OCI-LY1 (cell line): ENCODE measurements at regions not wholly inside any gene's neighbourhood (a gene's known extent, or its start where the extent isn't known, plus 50 kb on each side); places are given as distances from the start of the nearest gene placed in this dataset.

Source experiments
- H2AFZ ChIP-seq: fragments of 200-600 bp; sonication (generic), shearing (Covaris generic); 2 replicates; pipeline ENCODE4 v1.6.0; 2014; ENCODE audit warnings: antibody characterized with exemption, mild to moderate bottlenecking, low read length
- H3F3A ChIP-seq: fragments of 200-600 bp; sonication (generic), shearing (Covaris generic); 2 replicates; pipeline ENCODE4 v1.6.0; 2014; ENCODE audit warnings: mild to moderate bottlenecking, antibody characterized with exemption, low read length, moderate library complexity; ENCODE audit not compliant: insufficient read depth
- H3K27ac ChIP-seq: fragments of 200-600 bp; sonication (generic); 2 replicates; pipeline ENCODE4 v1.5.1; 2014; ENCODE audit warnings: low read length, mixed run types, mild to moderate bottlenecking, low read depth; ENCODE audit not compliant: poor library complexity, severe bottlenecking
- H3K27me3 ChIP-seq: fragments of 200-600 bp; sonication (generic); 2 replicates; pipeline ENCODE4 v1.6.0; 2014; ENCODE audit warnings: antibody characterized with exemption, mild to moderate bottlenecking, low read length, moderate library complexity; ENCODE audit not compliant: insufficient read depth
- H3K36me3 ChIP-seq: fragments of 200-600 bp; sonication (generic); 2 replicates; pipeline ENCODE4 v1.6.1; 2014; ENCODE audit warnings: mild to moderate bottlenecking, antibody characterized with exemption, low read length, moderate library complexity, mixed read lengths; ENCODE audit not compliant: insufficient read depth
- H3K4me1 ChIP-seq: fragments of 200-600 bp; sonication (generic); 2 replicates; pipeline ENCODE4 v1.5.1; 2014; ENCODE audit warnings: mild to moderate bottlenecking, low read length, moderate library complexity; ENCODE audit not compliant: insufficient read depth, severe bottlenecking
- H3K4me2 ChIP-seq: fragments of 200-600 bp; sonication (generic), shearing (Covaris generic); 2 replicates; pipeline ENCODE4 v1.6.1; 2014; ENCODE audit warnings: low read length
- H3K4me3 ChIP-seq: fragments of 200-600 bp; sonication (generic); 2 replicates; pipeline ENCODE4 v1.5.1; 2014; ENCODE audit warnings: low read length, low read depth, mild to moderate bottlenecking, mixed read lengths; ENCODE audit not compliant: poor library complexity, severe bottlenecking
- H3K79me2 ChIP-seq: fragments of 200-600 bp; shearing (Covaris generic); 2 replicates; pipeline ENCODE4 v1.6.1; 2016; ENCODE audit warnings: mixed run types, low read length, mixed read lengths; ENCODE audit not compliant: insufficient read depth
- H3K9ac ChIP-seq: fragments of 200-600 bp; sonication (generic), shearing (Covaris generic); 2 replicates; pipeline ENCODE4 v1.6.1; 2014; ENCODE audit warnings: mild to moderate bottlenecking, low read length, mixed read lengths
- H3K9me2 ChIP-seq: fragments of 200-600 bp; sonication (generic), shearing (Covaris generic); 2 replicates; pipeline ENCODE4 v1.6.1; 2014; ENCODE audit warnings: low read depth, mild to moderate bottlenecking, low read length, mixed read lengths
- H3K9me3 ChIP-seq: fragments of 200-600 bp; shearing (Covaris generic); 2 replicates; pipeline ENCODE4 v1.6.1; 2014; ENCODE audit warnings: low read length, mixed read lengths
- H4K20me1 ChIP-seq: fragments of 200-600 bp; sonication (generic), shearing (Covaris generic); 2 replicates; pipeline ENCODE4 v1.6.0; 2016; ENCODE audit warnings: mild to moderate bottlenecking, low read length; ENCODE audit not compliant: insufficient read depth
- CTCF ChIP-seq: fragments of 200-600 bp; sonication (generic), shearing (Covaris generic); IDR thresholded peaks from 2 replicates; pipeline ENCODE4 v1.5.1; 2017; ENCODE audit warnings: mild to moderate bottlenecking, antibody characterized with exemption, low read length, moderate library complexity, mixed read lengths
- EZH2 ChIP-seq: fragments of 200-600 bp; sonication (generic), shearing (Covaris generic); IDR thresholded peaks from 2 replicates; pipeline ENCODE4 v1.8.0; 2017; ENCODE audit warnings: borderline replicate concordance, mixed run types, mild to moderate bottlenecking, antibody characterized with exemption, low read length, moderate library complexity, mixed read lengths

GRCh38 chr3:27642796-27643195 lies 79.3 kb downstream of the EOMES start:
- Histone ChIP-seq H4K20me1 (no peaks in the 10 kb centered on the region), H3K4me2 (no peak overlapping the region), H3K9me3 (no peaks in the 10 kb centered on the region), H3K4me1 (no peaks in the 10 kb centered on the region), H3K27ac (no peak overlapping the region), H3K9ac (no peak overlapping the region), H2AFZ (no peak overlapping the region), H3K36me3 (no peaks in the 10 kb centered on the region), H3K4me3 (no peak overlapping the region), H3F3A (no peaks in the 10 kb centered on the region), H3K9me2 (no peaks in the 10 kb centered on the region), H3K27me3 (no peaks in the 10 kb centered on the region), H3K79me2 (no peaks in the 10 kb centered on the region)
- no peak for TF ChIP-seq EZH2
- TF ChIP-seq CTCF, result no peak

- no peak overlapping the region for H2AFZ ChIP-seq
- TF ChIP-seq EZH2, result no peak
- no peak for TF ChIP-seq CTCF
These were observed 80.1 kb downstream of the EOMES start for GRCh38 chr3:27641888-27642601.

GRCh38 chr3:27641271-27641800 lies 80.8 kb downstream of the EOMES start:
- no peaks in the 10 kb centered on the region for H3K27me3 ChIP-seq
- H3K9me3 ChIP-seq, result no peaks in the 10 kb centered on the region
- no peaks in the 10 kb centered on the region for H3K4me1 ChIP-seq
- H3F3A ChIP-seq, result no peaks in the 10 kb centered on the region
- no peak overlapping the region for H3K27ac ChIP-seq
- H2AFZ ChIP-seq, result no peak overlapping the region
- no peak overlapping the region for H3K4me2 ChIP-seq
- no peaks in the 10 kb centered on the region for H3K9me2 ChIP-seq
- no peaks in the 10 kb centered on the region for H4K20me1 ChIP-seq
- no peaks in the 10 kb centered on the region for H3K79me2 ChIP-seq
- TF ChIP-seq EZH2 (no peak), CTCF (no peak)
- no peak overlapping the region for H3K4me3 ChIP-seq
- no peaks in the 10 kb centered on the region for H3K36me3 ChIP-seq
- H3K9ac ChIP-seq, result no peak overlapping the region

More at GRCh38 chr3:27641888-27642601, 80.1 kb downstream of the EOMES start:
- Histone ChIP-seq H3F3A (no peaks in the 10 kb centered on the region), H3K27ac (no peak overlapping the region), H3K9me2 (no peaks in the 10 kb centered on the region), H3K4me1 (no peaks in the 10 kb centered on the region), H3K36me3 (no peaks in the 10 kb centered on the region), H3K4me3 (no peak overlapping the region), H3K79me2 (no peaks in the 10 kb centered on the region), H3K27me3 (no peaks in the 10 kb centered on the region), H4K20me1 (no peaks in the 10 kb centered on the region), H3K9me3 (no peaks in the 10 kb centered on the region), H3K9ac (no peak overlapping the region), H3K4me2 (no peak overlapping the region)
